SU-DHL-6 (cell line): ENCODE measurements at regions not wholly inside any gene's neighbourhood (a gene's known extent, or its start where the extent isn't known, plus 50 kb on each side); places are given as distances from the start of the nearest gene placed in this dataset.
"Not testable (repeated sequence)": the region's sequence is repeated elsewhere in the genome, so short reads cannot be mapped to it uniquely, and the experiment has no call there.

Source experiments
- H2AFZ ChIP-seq: fragments of 200-600 bp; sonication (generic); 2 replicates; pipeline ENCODE4 v1.6.1; 2014; ENCODE audit warnings: low read depth, mild to moderate bottlenecking, moderate library complexity, mixed read lengths, antibody characterized with exemption, low read length; ENCODE audit not compliant: severe bottlenecking
- H3F3A ChIP-seq: fragments of 200-600 bp; shearing (Covaris generic); 2 replicates; pipeline ENCODE4 v1.6.0; 2016; ENCODE audit warnings: antibody characterized with exemption, mild to moderate bottlenecking; ENCODE audit not compliant: insufficient read depth
- H3K27ac ChIP-seq: fragments of 200-600 bp; sonication (generic); 2 replicates; pipeline ENCODE4 v1.5.1; 2016; ENCODE audit warnings: low read depth, mild to moderate bottlenecking, low read length, moderate library complexity, mixed read lengths
- H3K27me3 ChIP-seq: fragments of 200-600 bp; sonication (generic), shearing (Covaris generic); 2 replicates; pipeline ENCODE4 v1.6.0; 2014; ENCODE audit warnings: mild to moderate bottlenecking, low read length
- H3K36me3 ChIP-seq: fragments of 200-600 bp; sonication (generic); 2 replicates; pipeline ENCODE4 v1.6.1; 2014; ENCODE audit warnings: mild to moderate bottlenecking, low read length, mixed read lengths
- H3K4me2 ChIP-seq: fragments of 300-600, 200-600 bp; shearing (Covaris generic), sonication (generic); 2 replicates; pipeline ENCODE4 v1.6.0; 2014; ENCODE audit warnings: low read length, low read depth, mild to moderate bottlenecking; ENCODE audit not compliant: poor library complexity, severe bottlenecking
- H3K4me3 ChIP-seq: fragments of 200-600 bp; sonication (generic); 2 replicates; pipeline ENCODE4 v1.5.1; 2014; ENCODE audit warnings: antibody characterized with exemption, low read length, mild to moderate bottlenecking, mixed read lengths; ENCODE audit not compliant: insufficient read depth, poor library complexity, severe bottlenecking
- H3K79me2 ChIP-seq: fragments of 200-600 bp; sonication (generic); 2 replicates; pipeline ENCODE4 v1.6.1; 2014; ENCODE audit warnings: mild to moderate bottlenecking, low read length, moderate library complexity; ENCODE audit not compliant: insufficient read depth
- H3K9ac ChIP-seq: fragments of 200-600 bp; sonication (generic); 2 replicates; pipeline ENCODE4 v1.7.0; 2014; ENCODE audit warnings: mild to moderate bottlenecking, low read length
- H3K9me2 ChIP-seq: fragments of 200-600 bp; sonication (generic); replicated peaks from 2 replicates; pipeline ENCODE4 v1.6.1; 2014; ENCODE audit warnings: low read length; ENCODE audit not compliant: insufficient read depth
- H3K9me3 ChIP-seq: fragments of 200-600 bp; sonication (generic); 2 replicates; pipeline ENCODE4 v1.6.1; 2014; ENCODE audit warnings: low read length, mixed read lengths; ENCODE audit not compliant: insufficient read depth
- H4K20me1 ChIP-seq: fragments of 200-600 bp; sonication (generic); 2 replicates; pipeline ENCODE4 v1.6.1; 2014; ENCODE audit warnings: low read depth, mild to moderate bottlenecking, antibody characterized with exemption, low read length, moderate library complexity, mixed read lengths
- CTCF ChIP-seq: fragments of 200-600 bp; sonication (generic); IDR thresholded peaks from one replicate; pipeline ENCODE4 v1.5.1; 2017; ENCODE audit warnings: antibody characterized with exemption, mild to moderate bottlenecking, low read length, moderate library complexity; ENCODE audit not compliant: insufficient read depth, poor library complexity, severe bottlenecking
- EZH2phosphoT487 ChIP-seq: fragments of 200-600 bp; sonication (generic), shearing (Covaris generic); conservative IDR thresholded peaks from 2 replicates; pipeline ENCODE4 v1.6.1; 2018; ENCODE audit warnings: mild to moderate bottlenecking, antibody characterized with exemption, low read length, moderate library complexity, mixed read lengths

DNA sequence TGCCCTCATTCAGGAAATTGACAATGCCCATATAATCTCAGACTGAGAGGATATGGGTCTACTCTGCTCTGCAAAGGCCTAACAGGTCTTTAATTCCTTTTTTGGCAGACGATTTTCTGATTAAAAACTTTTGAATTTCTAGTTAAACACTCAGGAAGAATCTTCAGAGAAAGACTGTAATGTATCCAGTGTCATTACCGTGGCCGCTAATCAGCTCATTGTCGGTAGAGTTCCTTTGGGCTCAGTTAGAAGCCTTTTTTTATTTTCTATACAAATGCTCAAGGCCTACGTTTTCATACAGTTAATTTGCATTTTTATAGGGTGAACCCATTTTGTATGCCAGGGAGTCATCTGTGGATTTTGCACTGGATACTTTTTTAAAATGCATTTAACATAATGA, 549.9 kb downstream of the RPS29 start:
- no peak overlapping the region for H2AFZ ChIP-seq

GRCh38 chr14:49033131-49033530, 553.0 kb downstream of the RPS29 start:
- Histone ChIP-seq H3K9me3 (no peaks in the 10 kb centered on the region), H4K20me1 (no peaks in the 10 kb centered on the region), H3K79me2 (no peaks in the 10 kb centered on the region), H3K4me2 (no peak overlapping the region), H3K36me3 (no peaks in the 10 kb centered on the region), H3K9ac (no peak overlapping the region), H2AFZ (no peak overlapping the region), H3K9me2 (no peaks in the 10 kb centered on the region), H3K4me3 (no peak overlapping the region), H3K27me3 (no peaks in the 10 kb centered on the region), H3F3A (no peaks in the 10 kb centered on the region), H3K27ac (no peak overlapping the region)
- TF ChIP-seq CTCF (no peak), EZH2phosphoT487 (no peak)

More for the DNA sequence above, 549.9 kb downstream of the RPS29 start:
- TF ChIP-seq CTCF (no peak), EZH2phosphoT487 (no peak)
- Histone ChIP-seq H3K4me3 (no peak overlapping the region), H3K27ac (no peak overlapping the region), H3F3A (no peaks in the 10 kb centered on the region), H3K27me3 (no peaks in the 10 kb centered on the region), H4K20me1 (no peaks in the 10 kb centered on the region), H3K9me3 (no peaks in the 10 kb centered on the region), H3K79me2 (no peaks in the 10 kb centered on the region), H3K9me2 (no peaks in the 10 kb centered on the region), H3K36me3 (no peaks in the 10 kb centered on the region), H3K9ac (no peak overlapping the region), H3K4me2 (no peak overlapping the region)

DNA sequence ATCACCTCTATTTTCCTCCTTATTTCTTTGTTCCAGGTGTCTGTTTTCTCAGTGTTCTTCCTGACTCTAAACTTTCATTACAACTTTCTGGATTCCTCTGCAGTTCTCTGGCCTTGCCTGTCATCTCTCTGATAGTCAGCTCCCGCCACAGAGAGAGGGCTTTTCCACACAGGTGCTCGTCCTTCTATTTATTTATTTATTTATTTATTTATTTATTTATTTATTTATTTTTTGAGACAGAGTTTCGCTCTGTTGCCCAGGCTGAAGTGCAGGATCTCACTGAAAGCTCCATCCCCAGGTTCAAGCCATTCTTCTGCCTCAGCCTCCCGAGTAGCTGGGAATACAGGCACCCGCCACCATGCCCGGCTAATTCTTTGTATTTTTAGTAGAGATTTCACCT, 554.5 kb downstream of the RPS29 start:
- H3K27me3 ChIP-seq, H3K9ac ChIP-seq, H2AFZ ChIP-seq, H3K9me3 ChIP-seq, H3K27ac ChIP-seq, H3K4me3 ChIP-seq, H3K9me2 ChIP-seq, H3K79me2 ChIP-seq, H3K36me3 ChIP-seq, H3K4me2 ChIP-seq, H3F3A ChIP-seq, H4K20me1 ChIP-seq: not testable (repeated sequence)

DNA sequence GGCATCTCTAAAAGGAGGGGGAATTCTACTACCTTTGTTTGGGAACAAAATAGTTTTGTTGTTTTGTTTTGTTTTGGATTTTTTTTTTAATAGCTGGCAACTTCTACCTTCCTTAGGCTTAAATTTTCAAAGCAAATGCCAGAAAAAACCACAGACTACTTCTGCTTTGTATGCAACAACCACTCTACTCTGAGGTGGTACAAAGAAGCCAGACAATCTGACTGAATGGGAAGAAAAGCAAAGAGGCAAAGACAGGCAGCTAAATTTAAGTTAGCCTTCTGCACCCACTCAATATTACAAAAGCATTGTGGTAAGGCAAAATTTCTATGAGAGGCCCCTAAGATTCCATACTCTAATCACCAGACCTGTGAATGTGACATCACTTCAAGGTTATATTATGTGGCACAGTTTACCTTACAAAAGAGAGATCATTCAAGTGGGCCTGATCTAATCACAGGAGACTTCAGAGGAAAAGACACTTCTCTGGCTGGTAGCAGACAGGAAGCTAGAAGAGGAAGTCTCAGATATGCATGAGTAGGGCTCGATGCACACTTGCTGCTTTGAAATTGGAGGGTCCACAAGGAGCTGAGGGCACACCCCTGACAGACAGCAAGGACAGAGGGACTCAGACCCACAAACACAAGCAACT, 566.6 kb downstream of the RPS29 start:
- H3K27ac ChIP-seq = peak overlapping the region; percentile 96
- H3K27me3 ChIP-seq = no peaks in the 10 kb centered on the region
- peak overlapping the region; percentile 48 for H3K9ac ChIP-seq
- TF ChIP-seq CTCF = no peak
- no peak for TF ChIP-seq EZH2phosphoT487
- no peaks in the 10 kb centered on the region for H3K9me2 ChIP-seq
- peaks cover 20% of the 10 kb centered on the region for H3F3A ChIP-seq
- H3K79me2 ChIP-seq = no peaks in the 10 kb centered on the region
- H3K4me3 ChIP-seq = peak overlapping the region; percentile 28
- peak overlapping the region; percentile 65 for H3K4me2 ChIP-seq
- peak overlapping the region; percentile 72 for H2AFZ ChIP-seq
- no peaks in the 10 kb centered on the region for H4K20me1 ChIP-seq
- no peaks in the 10 kb centered on the region for H3K9me3 ChIP-seq
- H3K36me3 ChIP-seq = no peaks in the 10 kb centered on the region
